ENCODE measurements at regions not wholly inside any gene's neighbourhood (a gene's known extent, or its start where the extent isn't known, plus 50 kb on each side); places are given as distances from the start of the nearest gene placed in this dataset.

- TF ChIP-seq CTCF (conservative IDR thresholded peaks at IDR 0.05): peak; percentile 95
- TF ChIP-seq ZFX (IDR thresholded peaks at IDR 0.05): no peak
Measured at GRCh38 chr3:157865352-157866000, 240.7 kb downstream of the SHOX2 start.
